Neural cell (in vitro differentiated cells): ENCODE measurements at regions not wholly inside any gene's neighbourhood (a gene's known extent, or its start where the extent isn't known, plus 50 kb on each side); places are given as distances from the start of the nearest gene placed in this dataset.

Experiments used
- CTCF ChIP-seq: fragments of 450-650 bp; IDR thresholded peaks from 2 replicates; pipeline ENCODE4 v1.5.1; 2014; ENCODE audit warnings: antibody characterized with exemption, mild to moderate bottlenecking, moderate library complexity; ENCODE audit not compliant: poor library complexity, severe bottlenecking
- EZH2 ChIP-seq: fragments of 200-600, 300-800 bp; shearing (Covaris generic), sonication (generic); IDR thresholded peaks from 2 replicates; pipeline ENCODE4 v1.6.1; 2014; ENCODE audit warnings: antibody characterized with exemption, low read length, borderline replicate concordance, mild to moderate bottlenecking; ENCODE audit not compliant: insufficient read depth, poor library complexity, severe bottlenecking
- RAD21 ChIP-seq: fragments of 450-650 bp; conservative IDR thresholded peaks from 2 replicates; pipeline ENCODE4 v1.6.1; 2014; ENCODE audit warnings: antibody characterized with exemption, mild to moderate bottlenecking, moderate library complexity
- TF ChIP-seq, protein P1 (sequence below): IDR thresholded peaks from 2 replicates; pipeline ENCODE4 v1.6.1; 2012; ENCODE audit warnings: borderline replicate concordance

DNA sequence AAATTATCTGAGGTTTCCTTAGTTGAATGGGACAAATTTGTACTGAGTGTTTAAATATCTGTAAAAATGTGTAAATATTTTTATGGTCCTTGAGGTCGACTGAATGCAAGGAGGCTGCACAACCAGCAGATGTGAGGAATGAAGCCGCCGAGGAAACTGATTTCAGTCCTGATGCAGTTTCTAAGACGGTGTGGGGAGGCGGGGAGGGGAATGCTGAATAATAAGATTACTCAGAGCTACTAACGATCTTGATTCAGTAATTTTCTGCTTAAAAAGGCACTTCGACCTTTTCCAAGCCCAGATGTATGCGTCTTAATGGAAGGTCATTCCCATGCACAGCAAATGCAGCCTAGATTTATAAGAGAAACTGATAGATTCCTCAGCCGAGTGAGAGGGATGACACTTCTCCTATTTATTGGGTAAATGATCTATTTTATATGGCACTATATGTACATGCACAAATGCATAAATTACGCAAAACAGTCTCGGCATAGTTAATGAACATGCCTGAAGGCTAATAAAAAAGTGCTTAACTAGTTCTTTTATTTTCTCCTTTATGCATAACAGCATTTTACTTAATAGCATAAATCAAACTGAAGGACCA is 167.6 kb upstream of the PITRM1 start:
- TF ChIP-seq RAD21 (no peak), CTCF (no peak), EZH2 (no peak)
- TF ChIP-seq, protein P1, sequence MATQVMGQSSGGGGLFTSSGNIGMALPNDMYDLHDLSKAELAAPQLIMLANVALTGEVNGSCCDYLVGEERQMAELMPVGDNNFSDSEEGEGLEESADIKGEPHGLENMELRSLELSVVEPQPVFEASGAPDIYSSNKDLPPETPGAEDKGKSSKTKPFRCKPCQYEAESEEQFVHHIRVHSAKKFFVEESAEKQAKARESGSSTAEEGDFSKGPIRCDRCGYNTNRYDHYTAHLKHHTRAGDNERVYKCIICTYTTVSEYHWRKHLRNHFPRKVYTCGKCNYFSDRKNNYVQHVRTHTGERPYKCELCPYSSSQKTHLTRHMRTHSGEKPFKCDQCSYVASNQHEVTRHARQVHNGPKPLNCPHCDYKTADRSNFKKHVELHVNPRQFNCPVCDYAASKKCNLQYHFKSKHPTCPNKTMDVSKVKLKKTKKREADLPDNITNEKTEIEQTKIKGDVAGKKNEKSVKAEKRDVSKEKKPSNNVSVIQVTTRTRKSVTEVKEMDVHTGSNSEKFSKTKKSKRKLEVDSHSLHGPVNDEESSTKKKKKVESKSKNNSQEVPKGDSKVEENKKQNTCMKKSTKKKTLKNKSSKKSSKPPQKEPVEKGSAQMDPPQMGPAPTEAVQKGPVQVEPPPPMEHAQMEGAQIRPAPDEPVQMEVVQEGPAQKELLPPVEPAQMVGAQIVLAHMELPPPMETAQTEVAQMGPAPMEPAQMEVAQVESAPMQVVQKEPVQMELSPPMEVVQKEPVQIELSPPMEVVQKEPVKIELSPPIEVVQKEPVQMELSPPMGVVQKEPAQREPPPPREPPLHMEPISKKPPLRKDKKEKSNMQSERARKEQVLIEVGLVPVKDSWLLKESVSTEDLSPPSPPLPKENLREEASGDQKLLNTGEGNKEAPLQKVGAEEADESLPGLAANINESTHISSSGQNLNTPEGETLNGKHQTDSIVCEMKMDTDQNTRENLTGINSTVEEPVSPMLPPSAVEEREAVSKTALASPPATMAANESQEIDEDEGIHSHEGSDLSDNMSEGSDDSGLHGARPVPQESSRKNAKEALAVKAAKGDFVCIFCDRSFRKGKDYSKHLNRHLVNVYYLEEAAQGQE: no peak
